ENCODE measurements at regions not wholly inside any gene's neighbourhood (a gene's known extent, or its start where the extent isn't known, plus 50 kb on each side); places are given as distances from the start of the nearest gene placed in this dataset.

DNA sequence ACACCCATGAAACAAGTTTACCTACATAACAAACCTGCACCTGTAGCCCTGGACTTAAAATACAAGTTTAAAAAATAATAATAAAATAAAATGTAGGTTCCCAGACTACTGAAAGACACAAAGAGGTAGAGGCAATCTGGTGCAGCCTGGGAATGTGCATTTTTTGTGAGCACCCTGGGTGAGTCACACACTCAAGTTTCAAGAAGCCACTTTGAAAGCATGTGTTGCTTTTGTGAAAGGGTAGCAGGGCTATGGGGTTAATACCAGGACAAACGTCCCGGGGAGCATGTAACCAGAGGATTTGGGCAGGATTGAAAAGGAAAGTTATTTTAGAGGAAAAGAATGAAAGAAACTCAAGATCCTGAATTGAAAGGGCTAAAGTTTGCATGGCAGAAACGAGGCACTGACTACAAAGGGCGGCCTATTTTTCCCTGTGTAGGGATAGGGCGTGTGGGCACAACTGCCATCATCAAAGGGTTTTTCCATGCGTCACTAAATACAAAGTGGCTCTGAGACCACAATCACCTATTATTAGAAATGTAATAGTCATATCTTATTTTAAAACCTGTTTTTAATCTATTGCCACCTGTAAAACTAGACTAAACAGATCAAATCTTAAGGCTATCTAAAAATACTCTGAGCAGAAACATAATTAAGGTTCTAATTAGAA, 314.9 kb downstream of the COG6 start:
- no peak for DNase-seq (ENCODE audit: low read depth)

DNA sequence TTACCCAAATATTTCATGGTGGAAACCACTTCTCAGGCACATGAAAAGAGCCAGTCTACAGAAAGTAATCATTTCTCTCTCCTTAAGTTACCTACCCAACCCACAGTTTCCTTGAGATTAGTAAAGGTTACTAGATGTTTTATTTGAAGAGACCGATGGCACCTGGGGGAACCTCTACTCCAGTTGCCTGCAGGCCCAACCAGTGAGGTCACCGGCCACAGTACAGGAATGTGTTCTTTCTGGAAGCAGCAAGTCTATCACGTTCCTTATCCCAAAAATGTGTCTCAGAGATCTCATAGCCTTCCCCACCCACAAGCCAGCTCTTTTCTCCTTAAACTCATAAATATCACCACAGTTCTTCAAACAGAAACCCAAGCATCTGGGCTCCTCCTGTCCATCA, 316.1 kb downstream of the COG6 start:
- DNase-seq (ENCODE audit: low read depth): no peak

DNA sequence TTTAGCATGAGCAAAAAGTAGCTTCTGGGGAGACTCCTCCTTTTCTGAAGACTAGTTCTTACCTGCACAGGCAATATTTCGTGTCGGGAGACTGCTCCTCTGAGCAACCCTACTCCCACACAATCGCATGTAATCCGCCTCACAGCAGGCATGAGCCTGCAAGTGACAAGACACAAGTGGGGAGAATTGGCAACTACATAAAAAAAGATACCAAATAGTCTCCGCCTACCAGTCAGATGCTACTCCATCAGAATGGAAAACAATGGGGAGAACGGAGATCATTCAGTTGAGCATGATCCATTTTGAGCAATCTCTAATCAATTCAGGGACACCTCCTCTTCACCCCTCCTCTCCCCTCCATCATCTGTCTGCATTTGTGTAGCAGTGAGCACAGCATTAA, 321.0 kb downstream of the COG6 start:
- no peak for DNase-seq (ENCODE audit: low read depth)

DNA sequence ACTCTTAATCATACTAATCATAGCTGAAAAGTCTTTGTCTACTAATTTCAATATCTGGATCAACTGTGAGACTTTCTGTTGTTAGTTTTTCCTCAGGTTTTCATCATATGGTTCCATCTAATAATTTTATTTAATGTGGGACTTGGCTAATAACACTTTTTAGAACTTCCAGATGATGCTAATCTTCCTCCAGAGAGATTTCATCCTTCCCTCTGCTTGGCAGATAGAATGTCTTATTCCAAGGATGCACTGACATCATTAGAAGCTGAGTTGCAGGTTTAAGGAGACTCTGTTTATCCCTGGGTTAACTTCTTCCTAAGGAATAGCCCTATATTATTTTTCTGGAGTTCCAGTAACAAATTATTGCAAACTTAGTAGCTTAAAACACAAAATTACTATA, 325.6 kb downstream of the COG6 start:
- DNase-seq (ENCODE audit: low read depth): no peak

DNA sequence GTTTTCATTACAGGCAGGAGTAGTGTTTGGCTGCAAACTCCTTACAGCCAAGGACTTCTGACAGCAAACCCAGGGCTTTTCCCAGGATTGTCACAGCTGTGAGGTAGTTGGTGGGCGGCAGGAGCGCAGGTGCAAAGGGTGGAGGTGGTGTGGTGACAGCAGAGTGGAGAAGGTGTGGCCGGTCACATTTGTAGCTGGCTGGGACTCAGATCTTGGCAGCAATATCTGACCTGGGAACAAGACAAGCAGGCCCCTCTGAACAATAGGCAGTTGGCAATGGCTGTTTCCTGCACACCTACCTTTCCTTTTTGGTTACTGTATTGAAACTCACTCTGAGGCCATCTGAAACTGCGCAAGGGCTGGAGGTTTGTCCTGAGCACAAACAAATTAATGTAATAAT, 327.3 kb downstream of the COG6 start:
- DNase-seq (ENCODE audit: low read depth): no peak

DNA sequence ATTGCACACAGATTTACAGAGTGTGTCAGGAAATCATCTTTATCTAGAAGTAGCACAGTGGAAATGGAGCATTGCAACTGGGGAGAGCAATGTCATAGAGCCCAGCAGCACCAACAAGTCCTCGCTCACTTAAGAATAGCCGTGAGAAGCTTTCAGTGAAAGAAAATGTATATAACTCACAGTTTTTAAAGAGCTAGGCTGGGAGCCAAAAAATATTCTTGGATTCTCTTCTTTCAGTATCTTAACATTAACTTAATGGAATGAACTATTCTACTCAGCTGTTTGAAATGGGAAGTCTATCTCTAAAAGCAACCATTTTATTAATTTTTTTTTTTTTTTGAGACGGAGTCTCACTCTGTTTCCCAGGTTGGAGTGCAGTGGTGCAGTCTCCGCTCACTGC, 329.6 kb downstream of the COG6 start:
- DNase-seq (ENCODE audit: low read depth): no peak

DNA sequence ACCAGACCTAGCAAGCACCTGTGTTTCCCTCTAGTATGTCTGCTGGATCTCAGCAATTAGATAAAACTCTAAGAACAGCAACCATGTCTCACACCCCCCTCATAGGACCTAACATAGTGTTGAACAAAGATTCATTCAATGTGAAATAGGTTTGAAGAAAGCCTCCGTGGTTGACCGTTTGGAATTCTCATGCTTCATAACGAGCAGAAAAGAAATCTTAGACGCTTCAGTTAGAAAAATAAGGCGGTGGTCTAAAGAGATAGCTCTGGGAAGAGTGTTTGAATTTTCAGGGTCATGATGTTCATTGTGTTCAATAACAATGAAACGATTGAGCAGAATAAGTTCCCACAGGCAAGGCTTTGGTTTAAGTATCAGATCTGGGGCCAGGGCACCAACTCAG, 332.9 kb downstream of the COG6 start:
- DNase-seq (ENCODE audit: low read depth): no peak

DNA sequence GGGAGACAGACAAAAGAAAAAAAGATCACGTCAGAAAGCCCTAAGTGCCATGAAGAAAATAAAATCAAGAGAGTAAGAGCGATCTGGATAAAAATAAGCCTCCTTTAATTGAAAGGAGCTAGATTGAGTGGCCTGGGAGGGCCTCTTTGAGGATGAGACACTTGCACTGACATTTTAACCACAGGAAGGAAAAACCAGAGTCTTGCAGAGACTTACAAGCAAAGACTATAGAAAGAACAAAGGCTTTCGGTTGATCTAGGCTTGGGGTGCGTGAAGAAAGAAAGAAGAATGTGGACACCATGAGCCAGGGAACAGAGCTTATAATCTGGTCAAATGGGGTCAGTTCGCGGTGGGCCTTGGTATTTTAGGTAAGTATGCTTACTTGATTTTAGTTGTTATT, 342.7 kb downstream of the COG6 start:
- DNase-seq (ENCODE audit: low read depth): no peak

DNA sequence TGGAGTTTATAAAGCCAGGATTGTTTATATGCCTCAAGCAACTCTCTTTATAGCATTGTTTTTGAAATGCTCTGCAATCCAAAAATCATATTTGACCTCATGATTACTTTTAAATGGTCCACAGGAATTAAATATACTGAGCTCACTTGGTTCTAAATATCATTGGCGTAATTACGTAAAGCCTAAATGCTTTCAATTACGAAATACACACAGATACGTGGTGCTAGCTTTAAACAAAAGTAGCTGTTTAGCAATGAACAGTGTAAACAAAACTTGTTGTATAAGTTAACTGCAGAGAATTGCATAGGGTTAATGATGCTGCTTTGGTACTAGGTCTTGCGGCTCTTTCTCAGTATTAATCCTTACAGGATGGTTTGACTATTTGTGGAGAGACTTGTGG, 346.6 kb downstream of the COG6 start:
- no peak for DNase-seq (ENCODE audit: low read depth)

DNA sequence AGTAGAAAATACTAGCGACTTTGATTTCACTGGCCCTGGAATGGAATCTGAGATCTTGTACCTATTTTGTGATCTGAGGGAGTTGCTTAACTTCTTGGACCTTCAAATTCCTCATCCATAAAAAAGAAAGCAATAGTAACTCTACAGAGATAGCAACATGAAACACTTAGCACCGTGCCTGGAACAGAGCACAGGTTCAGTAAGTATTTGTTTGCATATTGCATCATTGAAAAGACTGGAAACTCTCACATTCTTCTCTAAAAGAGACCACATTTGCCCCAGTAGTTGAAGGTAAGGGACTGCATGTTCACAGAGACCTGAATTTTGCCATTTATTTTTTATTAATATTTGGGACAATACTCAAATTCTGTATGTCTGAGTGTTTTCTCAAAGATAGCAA, 358.1 kb downstream of the COG6 start:
- no peak for DNase-seq (ENCODE audit: low read depth)

DNA sequence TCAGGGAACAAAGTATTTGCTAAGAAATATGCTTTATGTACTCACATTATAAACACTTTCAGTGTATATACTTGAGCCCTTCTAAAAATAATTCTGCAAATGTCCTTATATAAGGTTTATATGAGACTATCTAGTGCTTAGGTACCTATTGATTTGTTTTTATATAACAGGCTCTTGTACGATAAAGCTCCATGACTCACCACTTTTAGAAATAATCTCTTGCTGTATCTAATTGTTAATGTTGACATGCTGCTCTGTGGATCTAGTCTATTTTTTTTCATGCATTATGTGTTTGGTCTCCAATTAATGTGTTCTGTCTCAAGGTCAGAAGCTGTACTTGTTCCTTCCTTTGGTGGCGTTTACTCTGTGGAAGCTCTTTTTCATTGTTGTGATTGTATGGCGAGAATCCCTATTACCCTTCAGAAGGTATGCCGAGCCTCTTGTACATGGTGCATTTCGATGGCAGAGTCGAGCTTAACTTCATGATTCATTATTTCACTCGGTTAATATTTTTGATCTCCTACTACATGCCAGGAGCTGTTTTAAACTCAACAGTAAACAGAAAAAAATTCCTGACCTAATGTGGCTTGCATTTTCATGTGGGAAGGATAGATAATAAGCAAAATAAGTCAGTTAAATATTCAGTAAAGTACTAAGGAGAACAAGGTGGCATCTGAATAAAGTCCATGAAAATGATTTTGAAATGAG, 361.6 kb downstream of the COG6 start:
- no peak for DNase-seq (ENCODE audit: low read depth)

DNA sequence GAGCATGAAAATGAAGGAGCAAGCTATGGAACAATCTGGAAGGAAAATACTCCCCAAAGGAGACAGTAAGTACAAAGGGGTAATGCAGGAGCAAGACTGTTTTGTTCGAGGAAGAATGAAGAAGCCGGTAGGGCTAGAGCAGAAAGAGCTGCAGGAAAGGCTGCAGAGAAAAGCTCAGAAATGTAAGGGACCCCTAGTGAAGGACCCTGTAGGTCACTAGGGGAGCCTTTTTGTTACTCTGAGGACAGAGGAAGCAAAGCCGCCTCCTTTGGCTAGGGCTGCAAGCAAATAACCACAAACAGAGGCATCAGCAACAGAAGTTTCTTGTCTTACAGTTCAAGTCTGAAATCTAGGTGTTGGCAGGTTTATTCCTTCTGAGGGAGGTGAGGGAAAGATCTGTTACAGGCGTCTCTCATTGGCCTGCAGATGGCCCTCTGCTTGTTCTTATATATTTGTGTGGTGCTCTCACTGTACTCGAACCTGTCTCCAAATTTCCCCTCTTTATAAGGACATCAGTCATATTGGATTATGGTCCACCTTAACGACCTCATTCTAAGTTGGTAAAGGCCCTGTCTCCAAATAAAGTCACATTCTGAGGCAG, 362.3 kb downstream of the COG6 start:
- no peak for DNase-seq (ENCODE audit: low read depth)

DNA sequence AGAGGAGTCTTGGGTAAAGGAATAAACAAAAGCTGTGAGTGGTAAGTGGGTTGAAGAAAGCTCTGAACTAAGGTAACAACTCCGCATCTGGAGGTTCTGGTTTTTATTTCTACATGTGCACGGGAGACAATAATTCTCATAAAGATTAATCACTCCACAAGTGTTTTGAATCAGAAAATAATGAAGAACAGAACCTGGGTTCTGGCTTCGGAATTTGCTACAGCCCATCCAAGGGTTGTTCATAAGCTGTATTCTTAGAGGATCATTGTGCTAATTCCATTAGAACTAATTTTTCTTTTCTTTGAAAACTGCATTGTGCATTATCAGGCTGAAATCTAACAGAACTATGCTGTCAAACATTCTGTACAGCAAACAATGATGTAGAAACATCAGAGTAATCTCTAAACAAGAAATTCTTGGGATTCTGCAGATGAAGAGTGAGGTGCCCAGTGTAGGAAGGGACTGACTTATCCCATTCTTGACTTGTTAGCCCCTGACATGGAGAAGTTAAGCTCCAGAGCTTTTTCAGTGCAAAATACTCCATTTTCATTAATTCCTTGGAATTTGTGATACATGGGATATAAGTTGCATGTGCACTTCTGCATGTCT, 368.2 kb downstream of the COG6 start:
- DNase-seq (ENCODE audit: low read depth): no peak

DNA sequence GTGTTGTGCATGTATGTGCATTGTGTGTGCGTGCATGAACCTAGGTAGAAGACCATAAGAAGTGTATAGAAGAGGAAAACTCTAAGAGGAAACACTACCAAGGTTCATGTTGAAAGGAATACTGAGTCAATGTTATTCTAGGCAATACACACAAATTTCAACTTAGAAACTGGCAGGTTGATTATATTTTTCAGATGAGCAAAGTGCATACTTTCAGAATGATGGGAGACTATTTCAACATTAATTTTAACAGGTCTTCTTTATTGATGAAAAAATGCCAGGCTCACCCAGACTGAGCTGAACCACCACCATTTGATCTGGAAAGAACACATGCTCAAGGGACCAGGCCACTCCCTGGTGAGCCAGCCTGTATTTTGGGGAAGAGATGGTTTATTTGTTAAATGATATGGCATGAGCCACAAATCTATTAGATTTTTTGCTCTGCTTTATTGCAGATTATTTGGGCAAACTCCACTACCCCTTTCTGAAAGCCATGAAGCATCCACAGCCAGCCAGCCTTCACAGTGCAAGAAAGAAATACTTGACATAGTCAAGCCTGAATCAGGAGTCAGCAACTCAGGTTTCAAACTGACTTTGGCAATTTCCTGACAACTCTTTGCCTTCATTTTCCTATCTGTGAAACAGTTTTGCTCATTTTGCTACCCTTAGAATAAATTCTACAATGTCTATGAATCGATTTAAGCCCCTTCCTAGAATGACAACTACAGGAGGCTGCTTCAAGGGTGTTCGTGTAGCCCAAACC, 368.9 kb downstream of the COG6 start:
- no peak for DNase-seq (ENCODE audit: low read depth)

DNA sequence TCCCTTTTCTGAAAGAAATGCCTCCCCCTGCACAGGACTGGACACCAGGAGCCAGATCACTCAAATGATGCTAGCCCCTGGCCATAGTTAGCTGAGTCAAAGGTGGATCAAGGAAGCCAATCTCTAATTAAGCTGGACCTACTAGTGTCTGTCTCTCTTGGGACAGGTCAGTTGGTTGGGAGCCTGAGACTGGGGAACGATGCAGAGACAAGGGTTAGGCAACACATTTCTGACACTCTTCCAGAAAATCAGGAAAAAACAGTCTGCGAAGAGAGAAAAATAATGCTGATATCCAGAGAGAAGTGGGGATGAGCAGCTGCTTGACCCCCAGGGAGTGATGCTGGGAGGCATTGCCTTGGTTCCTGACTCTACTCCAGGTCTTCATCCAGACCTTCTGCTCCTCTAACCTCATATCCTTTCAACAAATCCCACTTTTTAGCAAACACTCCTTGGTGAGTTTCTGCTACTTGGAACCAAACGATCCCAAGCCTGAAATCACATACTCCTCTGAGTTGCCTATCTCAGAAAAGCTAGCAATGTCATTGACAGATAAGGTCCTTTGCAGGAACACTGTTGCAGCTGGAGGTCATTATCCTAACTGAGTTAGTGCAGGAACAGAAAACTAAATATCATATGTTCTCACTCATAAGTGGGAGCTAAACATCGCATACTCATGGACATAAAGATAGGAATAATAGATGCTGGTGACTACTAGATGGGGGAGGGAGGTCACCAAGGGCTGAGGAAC, 369.7 kb downstream of the COG6 start:
- DNase-seq (ENCODE audit: low read depth): no peak

DNA sequence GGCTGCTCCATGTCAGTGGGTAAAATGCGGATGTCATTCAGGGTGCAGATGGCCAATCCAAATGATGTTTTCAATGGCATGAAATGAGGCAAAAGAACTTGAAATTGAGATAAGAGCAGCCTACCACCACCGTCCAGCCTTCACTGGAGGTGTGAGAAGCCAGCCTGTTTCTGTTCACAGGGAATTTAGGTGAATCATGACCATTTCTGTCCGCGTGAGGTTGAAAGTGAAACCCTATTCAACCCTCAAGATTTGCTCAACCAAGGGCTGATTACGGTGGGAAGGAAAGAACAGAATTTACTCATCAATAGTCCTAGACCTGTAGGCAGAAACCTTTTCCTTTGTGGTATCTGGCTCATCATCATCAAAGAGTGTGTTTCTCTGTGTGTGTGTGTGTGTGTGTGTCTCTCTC, 370.7 kb downstream of the COG6 start:
- DNase-seq (ENCODE audit: low read depth): no peak

DNA sequence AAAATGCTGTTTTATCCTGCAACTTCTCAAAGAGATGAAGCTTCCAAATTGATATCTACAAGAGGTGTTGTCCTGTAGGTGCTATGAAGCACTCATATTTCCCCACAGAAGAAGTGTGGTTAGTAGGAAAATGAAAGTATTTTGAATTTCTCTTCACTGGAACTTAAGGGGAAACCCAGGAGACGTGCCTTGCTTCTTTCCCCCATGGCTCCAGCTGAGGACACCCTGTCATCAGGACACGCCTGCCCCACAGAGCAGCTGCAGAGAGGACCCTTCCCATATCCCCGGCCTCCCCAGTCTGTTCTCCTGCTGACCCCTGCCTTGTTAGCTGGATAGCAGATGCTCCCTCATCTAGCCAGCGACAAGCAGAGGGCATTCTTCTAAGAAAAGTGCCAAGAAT, 371.3 kb downstream of the COG6 start:
- DNase-seq (ENCODE audit: low read depth): no peak

DNA sequence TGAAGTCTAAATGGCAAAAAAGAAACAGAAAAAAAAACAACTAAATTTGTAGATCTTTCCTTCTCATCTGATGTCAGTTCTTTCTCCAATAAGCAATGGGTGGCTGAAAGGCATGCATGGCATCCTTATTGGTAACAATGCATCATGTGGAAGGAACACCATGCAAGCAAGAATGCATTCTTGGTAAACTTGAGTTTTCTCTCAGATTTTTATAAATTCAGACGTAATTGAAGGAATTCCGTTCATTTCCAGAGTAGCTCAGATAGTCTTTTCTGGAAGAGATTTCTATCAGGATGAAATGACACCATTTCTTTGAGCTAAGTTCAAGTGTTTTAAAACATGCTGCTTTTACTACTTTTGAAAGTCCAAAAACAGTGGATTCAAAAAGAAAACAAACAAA, 373.0 kb downstream of the COG6 start:
- no peak for DNase-seq (ENCODE audit: low read depth)

DNA sequence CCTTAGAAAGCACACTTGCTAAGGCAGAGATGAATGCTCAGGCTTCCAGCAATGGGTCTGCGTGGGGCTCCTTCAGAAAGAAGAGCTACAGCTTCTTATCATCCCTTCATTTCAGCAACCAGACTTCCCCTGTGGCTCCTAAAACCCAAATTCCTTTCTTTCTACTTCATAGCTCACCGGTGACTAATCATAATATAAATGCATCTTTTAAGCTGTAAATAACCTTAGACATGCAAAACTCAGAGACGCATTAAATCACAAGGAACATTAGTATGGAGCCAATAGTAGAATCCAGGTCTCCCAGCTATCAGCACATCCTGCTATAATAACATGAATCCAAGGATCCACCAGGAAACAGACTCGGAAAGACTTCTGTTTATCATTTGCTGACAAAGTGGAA, 375.6 kb downstream of the COG6 start:
- no peak for DNase-seq (ENCODE audit: low read depth)

DNA sequence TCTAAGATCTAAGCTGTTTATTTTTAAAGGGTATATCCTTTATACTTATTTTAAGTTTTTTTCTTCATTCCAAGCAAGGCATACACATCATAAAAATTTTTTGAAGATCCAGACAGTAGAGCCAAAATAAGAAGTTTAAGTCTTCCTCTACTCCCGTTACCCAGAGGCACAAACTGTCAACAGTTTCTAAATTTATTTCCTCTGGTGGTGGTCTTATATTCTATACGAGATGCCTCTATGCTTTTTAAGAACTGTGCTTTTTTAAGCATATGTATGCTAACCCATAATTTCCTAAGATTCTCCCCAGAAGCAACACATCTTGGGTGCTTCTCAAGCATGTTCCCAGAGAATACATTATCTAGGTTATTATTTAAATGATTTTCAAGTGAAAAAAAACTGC, 383.6 kb downstream of the COG6 start:
- DNase-seq (ENCODE audit: low read depth): no peak

DNA sequence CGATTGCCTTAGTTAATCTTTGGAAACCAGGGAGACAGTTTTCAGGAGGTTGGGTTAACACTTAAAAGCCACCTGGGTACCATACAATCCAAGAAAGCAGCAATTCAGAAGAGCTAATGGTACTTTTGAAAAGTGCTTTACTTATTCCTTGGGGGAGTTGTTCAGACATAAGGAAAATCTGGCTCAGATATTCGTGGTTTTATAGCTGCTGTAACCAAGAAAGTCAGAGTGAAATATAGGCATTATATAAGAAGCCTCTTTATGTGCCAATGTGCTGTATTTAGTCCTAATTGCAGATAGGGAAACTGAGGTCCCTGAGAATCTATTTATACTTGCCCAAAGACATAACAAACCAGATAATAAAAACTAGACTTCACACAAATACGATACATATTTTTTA, 387.5 kb downstream of the COG6 start:
- no peak for DNase-seq (ENCODE audit: low read depth)

DNA sequence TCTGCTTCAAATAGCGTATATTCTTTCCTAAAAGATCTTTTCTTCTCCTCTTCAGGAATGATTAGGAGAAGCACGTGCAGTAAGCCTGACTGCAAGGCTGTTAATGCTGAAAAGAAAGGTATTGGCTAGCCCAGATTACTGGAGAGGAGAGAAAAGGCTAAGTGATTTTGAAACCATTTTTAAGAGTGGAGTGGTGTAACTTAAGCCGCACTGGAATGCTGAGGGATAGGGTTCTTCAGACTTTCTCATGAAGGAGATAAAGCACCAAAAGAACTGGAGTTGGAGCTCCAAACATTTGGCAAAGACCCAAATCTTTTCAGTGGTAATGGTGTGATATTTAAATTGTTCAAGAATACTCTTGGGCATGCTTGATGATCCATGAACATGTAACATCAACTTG, 388.3 kb downstream of the COG6 start:
- DNase-seq (ENCODE audit: low read depth): no peak

Data from fibroblast of the conjunctiva (primary cell).